ENCODE measurements at regions not wholly inside any gene's neighbourhood (a gene's known extent, or its start where the extent isn't known, plus 50 kb on each side); places are given as distances from the start of the nearest gene placed in this dataset.
A peak's percentile ranks its signal among the peaks of the same experiment; 100 is the strongest.

GRCh38 chr1:222971146-222971545 is 156.3 kb downstream of the DISP1 start:
- Histone ChIP-seq H3K4me1 (ENCODE audit: insufficient read depth, low read length) (peaks cover 12% of the 10 kb centered on the region), H3K27ac (ENCODE audit: low read depth, low read length) (no peak overlapping the region), H3K4me2 (ENCODE audit: low read length) (no peak overlapping the region), H3K4me3 (ENCODE audit: insufficient read depth, low read depth, low read length) (no peak overlapping the region), H3K27me3 (ENCODE audit: insufficient read depth, low read length) (no peaks in the 10 kb centered on the region), H3K79me2 (ENCODE audit: insufficient read depth, low read length) (no peaks in the 10 kb centered on the region), H3K9me3 (ENCODE audit: insufficient read depth, low read depth, low read length) (no peaks in the 10 kb centered on the region), H3K9ac (ENCODE audit: low read length) (no peak overlapping the region), H2AFZ (ENCODE audit: low read depth, low read length) (no peak overlapping the region), H3K36me3 (ENCODE audit: insufficient read depth, low read length) (no peaks in the 10 kb centered on the region), H4K20me1 (ENCODE audit: insufficient read depth, low read length) (no peaks in the 10 kb centered on the region)
- H3K4me1 Mint-ChIP-seq (ENCODE audit: low read depth, unreplicated experiment), result peaks cover 19% of the 10 kb centered on the region
- no peaks in the 10 kb centered on the region for H3K9me3 Mint-ChIP-seq (ENCODE audit: unreplicated experiment)
- DNase-seq (ENCODE audit: low read depth) (no peak), FAIRE-seq (no peak)
- H3K4me3 Mint-ChIP-seq (ENCODE audit: unreplicated experiment), result no peak overlapping the region
- H3K27ac Mint-ChIP-seq (ENCODE audit: unreplicated experiment), result no peak overlapping the region
- TF ChIP-seq CTCF (IDR thresholded peaks at IDR 0.05; ENCODE audit: insufficient read depth, low read depth, low read length), result no peak
- H3K27me3 Mint-ChIP-seq (ENCODE audit: low read depth, unreplicated experiment), result no peaks in the 10 kb centered on the region
- no peaks in the 10 kb centered on the region for H3K36me3 Mint-ChIP-seq (ENCODE audit: low read depth, unreplicated experiment)

- Mint-ChIP-seq H3K4me3 (ENCODE audit: unreplicated experiment) (no peak overlapping the region), H3K27ac (ENCODE audit: unreplicated experiment) (no peak overlapping the region), H3K9me3 (ENCODE audit: unreplicated experiment) (peaks cover 5% of the 10 kb centered on the region), H3K36me3 (ENCODE audit: low read depth, unreplicated experiment) (no peaks in the 10 kb centered on the region), H3K27me3 (ENCODE audit: low read depth, unreplicated experiment) (no peaks in the 10 kb centered on the region), H3K4me1 (ENCODE audit: low read depth, unreplicated experiment) (peaks cover 24% of the 10 kb centered on the region)
- Histone ChIP-seq H3K4me3 (ENCODE audit: insufficient read depth, low read depth, low read length) (no peak overlapping the region), H3K4me1 (ENCODE audit: insufficient read depth, low read length) (peaks cover 15% of the 10 kb centered on the region), H3K36me3 (ENCODE audit: insufficient read depth, low read length) (no peaks in the 10 kb centered on the region), H3K4me2 (ENCODE audit: low read length) (no peak overlapping the region), H3K27ac (ENCODE audit: low read depth, low read length) (no peak overlapping the region), H3K9me3 (ENCODE audit: insufficient read depth, low read depth, low read length) (no peaks in the 10 kb centered on the region), H4K20me1 (ENCODE audit: insufficient read depth, low read length) (no peaks in the 10 kb centered on the region), H3K79me2 (ENCODE audit: insufficient read depth, low read length) (no peaks in the 10 kb centered on the region), H2AFZ (ENCODE audit: low read depth, low read length) (no peak overlapping the region), H3K27me3 (ENCODE audit: insufficient read depth, low read length) (no peaks in the 10 kb centered on the region), H3K9ac (ENCODE audit: low read length) (no peak overlapping the region)
- FAIRE-seq (no peak), DNase-seq (ENCODE audit: low read depth) (no peak)
- TF ChIP-seq CTCF (IDR thresholded peaks at IDR 0.05; ENCODE audit: insufficient read depth, low read depth, low read length) (no peak), EZH2 (IDR thresholded peaks at IDR 0.05; ENCODE audit: insufficient read depth, low read length) (no peak)
Measured at GRCh38 chr1:222973561-222973960, 158.7 kb downstream of the DISP1 start.

- DNase-seq (ENCODE audit: low read depth) (peak; percentile 97), FAIRE-seq (peak; percentile 95)
- no peak overlapping the region for H3K4me3 ChIP-seq (ENCODE audit: insufficient read depth, low read depth, low read length)
- H3K4me2 ChIP-seq (ENCODE audit: low read length), result peak overlapping the region; percentile 4
- no peaks in the 10 kb centered on the region for H4K20me1 ChIP-seq (ENCODE audit: insufficient read depth, low read length)
- H3K9me3 ChIP-seq (ENCODE audit: insufficient read depth, low read depth, low read length), result no peaks in the 10 kb centered on the region
- no peak overlapping the region for H3K9ac ChIP-seq (ENCODE audit: low read length)
- H3K36me3 ChIP-seq (ENCODE audit: insufficient read depth, low read length), result no peaks in the 10 kb centered on the region
- no peaks in the 10 kb centered on the region for H3K79me2 ChIP-seq (ENCODE audit: insufficient read depth, low read length)
- Mint-ChIP-seq H3K27me3 (ENCODE audit: low read depth, unreplicated experiment) (no peaks in the 10 kb centered on the region), H3K4me1 (ENCODE audit: low read depth, unreplicated experiment) (peaks cover 24% of the 10 kb centered on the region), H3K27ac (ENCODE audit: unreplicated experiment) (peak overlapping the region; percentile 67), H3K36me3 (ENCODE audit: low read depth, unreplicated experiment) (no peaks in the 10 kb centered on the region), H3K9me3 (ENCODE audit: unreplicated experiment) (peaks cover 5% of the 10 kb centered on the region), H3K4me3 (ENCODE audit: unreplicated experiment) (no peak overlapping the region)
- H3K27me3 ChIP-seq (ENCODE audit: insufficient read depth, low read length), result no peaks in the 10 kb centered on the region
- H2AFZ ChIP-seq (ENCODE audit: low read depth, low read length), result no peak overlapping the region
- no peak overlapping the region for H3K27ac ChIP-seq (ENCODE audit: low read depth, low read length)
- H3K4me1 ChIP-seq (ENCODE audit: insufficient read depth, low read length), result peaks cover 15% of the 10 kb centered on the region
- TF ChIP-seq EZH2 (IDR thresholded peaks at IDR 0.05; ENCODE audit: insufficient read depth, low read length) (no peak), CTCF (IDR thresholded peaks at IDR 0.05; ENCODE audit: insufficient read depth, low read depth, low read length) (no peak)
Measured at GRCh38 chr1:222974496-222974895, 159.7 kb downstream of the DISP1 start.
